Adrenal gland (tissue), 9 donors: ENCODE measurements at regions not wholly inside any gene's neighbourhood (a gene's known extent, or its start where the extent isn't known, plus 50 kb on each side); places are given as distances from the start of the nearest gene placed in this dataset.

Experiments used
- DNase-seq, 7 donors: peaks; one replicate each; pipeline ENCODE4 v3.0.0-alpha.2; 2019 to 2020
- H3K27ac ChIP-seq, 5 donors: fragments of 200-600 bp; sonication (generic) in 4 of 5; 1 replicate in 3 of 5; 2 replicates in 2 of 5; pipeline versions ENCODE4 v1.5.1 to v1.8.0; 2016 to 2020; ENCODE audit warnings: mild to moderate bottlenecking in 1 of 5
- H3K27me3 ChIP-seq: fragments of 200-600 bp; 2 replicates; pipeline ENCODE4 v1.8.0; 2021
- H3K36me3 ChIP-seq, 2 donors: fragments of 200-600 bp; replicated peaks in 1 of 2; 1 replicate in 1 of 2; 2 replicates in 1 of 2; pipeline versions ENCODE4 v1.5.1 to v1.8.0; 2018 to 2022
- H3K4me1 ChIP-seq, 2 donors: fragments of 200-600 bp; replicated peaks in 1 of 2; 1 replicate in 1 of 2; 2 replicates in 1 of 2; pipeline versions ENCODE4 v1.5.1 to v1.8.0; 2018 to 2021
- H3K4me3 ChIP-seq, 4 donors: fragments of 200-600 bp; sonication (generic) in 3 of 4; one replicate each; pipeline ENCODE4 v1.5.1; 2016 to 2018
- H3K9me3 ChIP-seq, 3 donors: fragments of 200-600 bp; sonication (generic) in 1 of 3; replicated peaks in 1 of 3; 1 replicate in 2 of 3; 2 replicates in 1 of 3; pipeline versions ENCODE4 v1.5.1 to v1.8.0; 2016 to 2021
- CTCF ChIP-seq, 6 experiments: fragments of 450-650 bp in 4 of 6; fragments of 200-600 bp in 2 of 6; sonication (generic) in 1 of 6; IDR thresholded peaks; 1 replicate in 5 of 6; 2 replicates in 1 of 6; pipeline versions ENCODE4 v1.5.1 to v1.8.0; 2016 to 2021; ENCODE audit warnings: antibody characterized with exemption in 6 of 6, mild to moderate bottlenecking in 2 of 6, moderate library complexity in 1 of 6
- POLR2A ChIP-seq, 2 donors: fragments of 450-650 bp; IDR thresholded peaks; one replicate each; pipeline ENCODE4 v1.6.1; 2017; ENCODE audit warnings: antibody characterized with exemption in 2 of 2, mild to moderate bottlenecking in 2 of 2, moderate library complexity in 1 of 2
- WGBS, 4 donors: extraction: QIAGEN DNeasy Blood & Tissue Kit in 2 of 4; methylation state at CpG; one replicate each; pipeline versions ENCODE4 v1.1.5 to v1.1.7; 2013 to 2017; 5-methylcytosine and 5-hydroxymethylcytosine counted together
- intact Hi-C, 2 donors: fragments of 100-400 bp; cut with DNase I; formaldehyde crosslinking; loops; one replicate each; pipeline versions ENCODE4 v1.14.1 to v1.15.0; 2022 to 2023
- donor health status: healthy with polysubstance abuse.
- donor health status: Bipolar disorder and iron deficiency.
- donor health status: DM: yes; HTN: yes; CAD: no.
- donor health status: DM: no; HTN: no; CAD: no.
- donor health status: DM: no; HTN: no; CAD: no.

- H3K27ac ChIP-seq, result no peak overlapping the region
- H3K4me1 ChIP-seq, result no peaks in the 10 kb centered on the region
- no peak for DNase-seq
- H3K36me3 ChIP-seq, result no peaks in the 10 kb centered on the region
- no peaks in the 10 kb centered on the region for H3K9me3 ChIP-seq
- WGBS, 4 donors, result 66 to 75% (median 73%) methylated on average over 4 of the region's 4 CpGs
- intact Hi-C loops, result no loop called here
- TF ChIP-seq CTCF (IDR thresholded peaks at IDR 0.05) (no peak), POLR2A (IDR thresholded peaks at IDR 0.05) (no peak)
- H3K4me3 ChIP-seq, result no peak overlapping the region
- H3K27me3 ChIP-seq, result no peaks in the 10 kb centered on the region
Measured at GRCh38 chr5:117690612-117691011, 1116.0 kb upstream of the SEMA6A start.

GRCh38 chr5:117686926-117687325, 1112.3 kb upstream of the SEMA6A start:
- TF ChIP-seq CTCF (IDR thresholded peaks at IDR 0.05), result no peak
- TF ChIP-seq POLR2A (IDR thresholded peaks at IDR 0.05), result no peak
- Histone ChIP-seq H3K36me3 (no peaks in the 10 kb centered on the region), H3K4me1 (no peaks in the 10 kb centered on the region), H3K4me3 (no peak overlapping the region), H3K27me3 (no peaks in the 10 kb centered on the region), H3K27ac (no peak overlapping the region), H3K9me3 (no peaks in the 10 kb centered on the region)
- no peak for DNase-seq
- 77 to 87% (median 83%) methylated on average over 3 of the region's 3 CpGs for WGBS, 4 donors
- intact Hi-C loops, result no loop called here

- TF ChIP-seq POLR2A (IDR thresholded peaks at IDR 0.05) (no peak), CTCF (IDR thresholded peaks at IDR 0.05) (no peak)
- Histone ChIP-seq H3K27me3 (no peaks in the 10 kb centered on the region), H3K4me3 (no peak overlapping the region), H3K27ac (no peak overlapping the region), H3K9me3 (no peaks in the 10 kb centered on the region), H3K36me3 (no peaks in the 10 kb centered on the region), H3K4me1 (no peaks in the 10 kb centered on the region)
- no peak for DNase-seq
- 78 to 88% (median 81%) methylated on average over 2 of the region's 2 CpGs for WGBS, 4 donors
- intact Hi-C loops, result no loop called here
Measured at GRCh38 chr5:117682416-117682815, 1107.8 kb upstream of the SEMA6A start.

- WGBS, 4 donors, result 74 to 80% (median 75%) methylated on average over 6 of the region's 6 CpGs
- Histone ChIP-seq H3K36me3 (no peaks in the 10 kb centered on the region), H3K27me3 (no peaks in the 10 kb centered on the region), H3K27ac (no peak overlapping the region), H3K9me3 (no peaks in the 10 kb centered on the region), H3K4me3 (no peak overlapping the region), H3K4me1 (no peaks in the 10 kb centered on the region)
- no peak for DNase-seq
- intact Hi-C loops, result no loop called here
- TF ChIP-seq CTCF (IDR thresholded peaks at IDR 0.05) (no peak), POLR2A (IDR thresholded peaks at IDR 0.05) (no peak)
Measured at GRCh38 chr5:117681431-117682254, 1107.0 kb upstream of the SEMA6A start.
